GM12873 (cell line): ENCODE measurements at regions not wholly inside any gene's neighbourhood (a gene's known extent, or its start where the extent isn't known, plus 50 kb on each side); places are given as distances from the start of the nearest gene placed in this dataset.

Experiments
- CTCF ChIP-seq: IDR thresholded peaks from 2 replicates; pipeline ENCODE4 v1.5.1; 2012; ENCODE audit warnings: low read depth, mild to moderate bottlenecking, moderate library complexity, low read length, control low read depth; ENCODE audit not compliant: insufficient read depth; ENCODE audit errors: missing control alignments

- TF ChIP-seq CTCF, result peak; percentile 55
Measured at GRCh38 chr5:7261049-7261448, 134.9 kb upstream of the ADCY2 start.

GRCh38 chr5:7261900-7262299 is 134.0 kb upstream of the ADCY2 start:
- TF ChIP-seq CTCF, result no peak

- no peak for TF ChIP-seq CTCF
Measured at GRCh38 chr5:7269591-7270274, 126.2 kb upstream of the ADCY2 start.

DNA sequence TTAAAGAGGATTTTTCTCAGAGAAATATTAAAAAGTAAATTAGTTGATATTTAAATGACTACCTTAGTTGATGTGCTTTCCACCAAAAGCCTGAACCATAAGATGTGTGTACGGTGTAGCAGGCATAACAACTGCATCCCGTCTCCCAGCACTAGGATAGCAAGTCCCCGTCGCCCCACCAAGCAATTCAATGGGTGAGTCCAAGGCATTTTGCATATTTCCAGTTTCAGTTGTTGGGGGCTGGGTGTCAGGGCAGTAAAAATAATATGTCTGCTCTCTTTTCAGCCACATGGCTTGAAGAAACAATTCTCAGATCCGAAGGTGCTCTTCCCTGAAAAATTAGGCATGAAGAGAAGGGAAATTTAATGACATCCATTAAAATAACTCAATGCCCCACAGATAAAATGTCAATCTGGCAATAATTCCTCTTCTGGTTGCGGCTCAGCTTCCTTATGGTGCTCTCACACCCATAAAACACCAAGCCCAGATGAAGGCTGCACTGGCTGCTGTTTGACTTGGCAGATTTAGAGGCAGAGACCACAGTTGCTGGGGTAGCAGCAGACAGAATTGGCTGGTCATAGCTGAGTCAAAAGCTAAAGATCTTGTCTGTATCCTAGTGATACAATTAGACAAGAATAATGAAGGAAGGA is 124.4 kb upstream of the ADCY2 start:
- no peak for TF ChIP-seq CTCF

- TF ChIP-seq CTCF, result no peak
Measured at GRCh38 chr5:7272408-7272965, 123.5 kb upstream of the ADCY2 start.

DNA sequence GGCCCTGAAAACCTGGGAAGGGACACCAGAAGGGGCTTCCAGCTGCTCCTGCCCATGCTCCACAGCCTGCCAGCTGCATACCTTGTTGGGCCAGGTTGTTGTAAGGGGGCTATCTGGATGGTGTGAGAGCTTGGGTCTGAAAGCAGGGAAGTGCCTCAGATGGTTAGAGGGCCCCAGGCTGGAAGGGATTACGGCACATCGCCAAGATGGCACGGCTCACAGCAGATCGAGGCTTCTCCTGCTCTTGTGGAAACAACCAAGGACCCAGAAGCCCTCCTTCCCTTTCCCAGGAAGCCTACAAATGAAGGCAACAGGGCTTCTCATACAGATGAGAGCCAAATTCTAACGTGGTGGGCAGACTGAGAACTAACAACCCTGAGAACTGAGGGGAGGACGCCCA is 121.7 kb upstream of the ADCY2 start:
- TF ChIP-seq CTCF, result no peak

- no peak for TF ChIP-seq CTCF
Measured at GRCh38 chr5:7315118-7315517, 80.8 kb upstream of the ADCY2 start.
